Inflammatory macrophage treated with lipopolysaccharide for 4 hours (primary cell): ENCODE measurements at regions not wholly inside any gene's neighbourhood (a gene's known extent, or its start where the extent isn't known, plus 50 kb on each side); places are given as distances from the start of the nearest gene placed in this dataset.
"Not testable (repeated sequence)": the region's sequence is repeated elsewhere in the genome, so short reads cannot be mapped to it uniquely, and the experiment has no call there.

Source experiments
- DNase-seq: peaks from one replicate; pipeline ENCODE4 v3.0.0-alpha.2; 2020

GRCh38 chr2:17251171-17251570, 267.1 kb downstream of the RAD51AP2 start:
- no peak for DNase-seq

DNA sequence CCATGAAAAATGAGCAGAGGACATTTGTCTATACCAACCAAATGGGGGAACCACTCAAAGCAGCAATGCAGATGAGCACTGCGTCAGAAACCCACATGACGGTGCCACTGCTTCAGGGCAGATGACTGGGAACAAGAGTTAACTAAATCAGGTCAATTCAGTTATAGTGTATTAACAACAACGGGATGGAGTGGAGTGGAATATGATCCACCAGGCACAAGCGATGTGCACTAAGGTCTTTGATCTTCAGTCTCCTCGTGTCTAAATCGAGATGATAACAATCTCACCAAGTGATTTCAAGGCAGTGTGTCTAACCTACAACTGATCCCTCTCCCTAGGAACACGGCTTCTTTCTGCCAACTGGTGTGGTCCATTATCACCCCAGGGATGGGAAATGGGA, 269.0 kb downstream of the RAD51AP2 start:
- no peak for DNase-seq

DNA sequence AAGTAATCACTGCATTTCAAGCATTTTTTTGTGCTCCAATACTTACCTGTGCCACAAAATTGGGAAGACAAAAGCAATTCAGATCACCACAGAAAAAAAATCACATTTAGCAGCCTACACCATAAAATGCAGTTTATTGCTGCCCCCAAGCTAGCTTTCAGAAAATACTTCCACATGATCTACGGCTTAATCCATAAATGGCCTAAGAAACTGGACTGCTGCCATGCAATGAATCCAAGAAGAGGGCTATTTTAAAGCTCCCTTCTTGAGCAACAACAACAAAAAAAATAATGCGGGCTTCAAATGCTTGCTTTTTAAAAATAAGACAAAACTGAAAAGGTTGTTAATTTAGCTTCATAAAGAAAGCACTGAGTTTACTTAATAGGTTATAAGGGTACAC, 272.3 kb downstream of the RAD51AP2 start:
- DNase-seq = no peak

DNA sequence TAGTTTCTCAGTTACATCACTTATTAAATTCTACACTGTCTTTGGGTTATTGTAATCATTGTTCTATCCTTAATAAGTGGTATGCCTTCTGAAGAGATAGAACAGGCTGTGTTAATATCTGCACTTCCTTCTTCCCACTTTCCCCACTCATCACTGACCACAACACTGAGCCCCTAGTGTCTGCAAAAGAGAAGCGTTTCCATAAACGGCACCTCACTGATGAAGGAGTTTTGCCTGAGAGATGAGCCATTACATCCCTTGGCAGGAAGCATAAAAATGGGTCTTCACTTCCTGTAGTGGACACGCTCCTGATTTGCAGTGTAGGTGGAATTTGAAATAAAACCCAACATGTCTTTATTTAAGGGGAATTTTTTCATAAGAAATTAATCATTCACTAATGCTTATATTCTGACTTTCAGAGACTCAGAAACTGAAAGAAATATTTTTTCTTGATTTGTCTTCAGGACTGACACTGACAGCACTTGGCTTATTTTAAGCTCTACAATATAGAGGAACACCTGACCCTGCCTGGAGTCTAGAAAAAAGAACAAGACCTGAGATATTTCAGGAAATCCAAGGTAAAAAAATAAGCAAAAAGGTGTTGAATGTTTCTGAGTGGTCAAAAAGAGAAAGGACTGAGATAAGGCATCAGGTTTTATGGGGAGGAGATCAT, 275.3 kb downstream of the RAD51AP2 start:
- DNase-seq = no peak

GRCh38 chr2:17239550-17239949, 278.7 kb downstream of the RAD51AP2 start:
- DNase-seq = no peak

DNA sequence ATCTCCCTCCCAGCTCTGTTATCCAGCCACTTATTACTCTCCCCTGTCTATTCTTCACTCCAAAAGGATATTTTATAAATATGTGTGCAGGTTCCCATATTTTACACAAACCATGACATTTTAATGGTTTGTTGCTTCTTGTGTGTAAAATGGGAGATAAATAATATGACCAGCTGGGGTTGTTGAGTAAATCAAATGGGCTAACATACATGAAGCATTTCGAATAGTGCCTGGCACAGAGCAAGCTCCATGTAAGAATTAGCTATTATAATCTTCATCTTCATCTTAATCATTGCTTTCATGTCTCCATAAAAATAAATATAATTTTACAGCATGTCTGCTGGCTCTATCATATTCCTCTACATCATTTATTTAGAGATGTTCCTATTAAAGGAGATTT, 283.1 kb downstream of the RAD51AP2 start:
- DNase-seq = no peak

GRCh38 chr2:17232776-17233556, 285.3 kb downstream of the RAD51AP2 start:
- DNase-seq = no peak

DNA sequence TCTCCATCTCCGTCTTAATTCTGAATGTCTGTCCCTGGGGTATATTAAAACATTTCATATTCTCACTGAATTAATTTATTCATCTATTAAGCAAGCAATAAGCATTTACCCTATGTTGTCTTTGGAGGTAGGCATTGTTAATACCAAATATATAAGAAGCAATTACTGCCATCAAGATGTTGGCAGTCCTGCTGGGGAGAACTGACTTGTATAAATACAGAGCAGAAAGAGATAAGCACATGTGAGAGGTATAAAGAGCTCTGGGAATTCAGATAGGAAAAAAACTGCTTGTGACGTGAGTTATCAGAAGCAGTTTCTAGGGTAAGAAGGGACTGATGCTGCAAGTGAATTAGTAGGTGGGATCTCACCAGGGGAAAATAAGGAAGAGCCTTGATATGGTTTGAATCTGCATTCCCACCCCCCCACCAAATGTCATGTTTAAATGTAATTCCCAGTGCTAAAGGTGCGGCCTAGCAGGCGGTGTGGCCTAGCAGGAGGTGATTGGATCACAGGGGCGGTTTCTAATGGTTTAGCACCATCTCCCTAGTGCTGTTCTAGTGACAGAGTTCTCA, 286.8 kb downstream of the RAD51AP2 start:
- no peak for DNase-seq

- DNase-seq = no peak
These were observed 288.8 kb downstream of the RAD51AP2 start for GRCh38 chr2:17229414-17229813.

- no peak for DNase-seq
These were observed 289.8 kb downstream of the RAD51AP2 start for GRCh38 chr2:17228461-17228860.

DNA sequence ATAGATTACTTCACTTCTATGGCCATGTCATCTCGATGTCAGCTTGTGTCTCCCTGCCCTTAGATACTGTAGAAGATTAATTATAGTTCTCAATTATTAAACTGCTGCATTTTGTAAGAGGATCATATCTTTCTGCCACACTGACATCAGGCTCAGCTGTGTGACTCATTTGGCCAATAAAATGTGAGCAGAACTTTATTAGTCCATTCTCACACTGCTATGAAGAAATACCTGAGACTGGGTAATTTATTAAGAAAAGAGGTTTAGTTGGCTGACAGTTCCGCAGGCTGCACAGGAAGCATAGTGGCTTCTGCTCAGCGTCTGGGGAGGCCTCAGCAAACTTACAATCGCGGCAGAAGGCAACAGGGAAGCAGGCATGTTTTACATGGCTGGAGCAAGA, 290.4 kb downstream of the RAD51AP2 start:
- DNase-seq = no peak

GRCh38 chr2:17226941-17227490, 291.2 kb downstream of the RAD51AP2 start:
- DNase-seq = no peak

- DNase-seq = no peak
These were observed 295.0 kb downstream of the RAD51AP2 start for GRCh38 chr2:17223211-17223610.

DNA sequence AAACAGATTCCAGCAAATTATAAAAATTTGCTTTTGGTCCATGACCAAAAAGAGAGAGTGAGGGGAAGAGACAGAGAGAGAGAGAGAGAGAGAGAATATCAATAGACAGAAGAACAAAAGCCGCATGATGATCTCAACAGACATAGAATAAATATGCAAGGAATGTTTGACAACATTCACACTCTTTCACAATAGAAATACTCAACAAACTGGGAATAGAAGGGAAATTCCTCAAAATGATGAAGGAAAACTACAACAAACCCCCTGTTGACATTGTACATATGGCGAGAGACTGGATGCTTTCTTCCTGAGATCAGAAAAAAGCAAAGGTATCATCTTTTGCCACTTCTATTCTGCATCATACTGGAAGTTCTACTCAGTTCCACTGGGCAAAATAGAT, 309.7 kb downstream of the RAD51AP2 start:
- no peak for DNase-seq

DNA sequence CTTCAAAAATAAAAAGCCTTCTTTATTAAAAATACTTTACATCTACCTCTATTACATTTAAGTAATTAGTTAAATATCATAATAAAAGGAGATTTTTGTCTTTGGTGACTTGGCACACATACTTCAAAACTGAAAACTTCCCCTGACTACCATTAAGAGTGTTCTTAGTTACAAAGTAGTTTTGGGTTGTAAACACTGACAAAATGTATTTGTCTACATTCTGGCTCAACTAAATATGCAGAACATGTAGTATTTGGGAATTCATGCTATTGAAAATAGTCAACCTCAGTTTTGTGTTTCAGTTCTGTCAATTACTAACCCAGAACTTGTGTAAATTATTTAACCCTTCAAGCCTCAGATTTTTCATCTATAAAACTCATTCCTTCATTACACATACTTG, 311.5 kb downstream of the RAD51AP2 start:
- DNase-seq = no peak

DNA sequence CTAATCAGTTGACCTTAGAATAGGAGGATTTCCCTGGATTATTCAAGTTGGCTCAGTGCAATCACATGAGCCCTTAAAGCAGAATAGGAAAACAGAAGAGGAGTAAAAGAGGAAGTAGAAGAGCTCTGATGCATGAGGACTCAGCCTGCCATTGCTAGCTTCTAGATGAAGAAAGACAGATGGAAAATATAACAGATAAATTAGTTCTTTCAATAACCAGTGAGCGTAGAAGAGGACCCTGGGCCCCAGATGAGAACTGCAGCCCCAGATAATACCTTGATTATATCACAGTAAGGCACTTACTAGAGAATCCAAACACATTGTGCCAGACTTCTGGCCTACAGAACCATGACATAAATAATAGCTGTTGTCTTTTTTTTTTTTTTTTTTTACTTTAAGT, 314.0 kb downstream of the RAD51AP2 start:
- peak; percentile 35 for DNase-seq

DNA sequence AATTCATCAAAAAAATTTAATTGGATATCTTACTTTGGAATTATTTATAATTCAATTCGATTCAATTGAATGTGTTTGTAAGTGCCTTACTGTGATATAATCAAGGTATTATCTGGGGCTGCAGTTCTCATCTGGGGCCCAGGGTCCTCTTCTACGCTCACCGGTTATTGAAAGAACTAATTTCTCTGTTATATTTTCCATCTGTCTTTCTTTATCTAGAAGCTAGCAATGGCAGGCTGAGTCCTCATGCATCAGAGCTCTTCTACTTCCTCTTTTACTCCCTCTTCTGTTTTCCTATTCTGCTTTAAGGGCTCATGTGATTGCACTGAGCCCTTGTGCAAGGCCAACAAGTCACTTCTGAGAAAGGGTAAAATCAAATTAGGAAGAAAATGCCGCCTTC, 315.6 kb downstream of the RAD51AP2 start:
- peak; percentile 76 for DNase-seq

GRCh38 chr2:17199741-17200140, 318.5 kb downstream of the RAD51AP2 start:
- no peak for DNase-seq

DNA sequence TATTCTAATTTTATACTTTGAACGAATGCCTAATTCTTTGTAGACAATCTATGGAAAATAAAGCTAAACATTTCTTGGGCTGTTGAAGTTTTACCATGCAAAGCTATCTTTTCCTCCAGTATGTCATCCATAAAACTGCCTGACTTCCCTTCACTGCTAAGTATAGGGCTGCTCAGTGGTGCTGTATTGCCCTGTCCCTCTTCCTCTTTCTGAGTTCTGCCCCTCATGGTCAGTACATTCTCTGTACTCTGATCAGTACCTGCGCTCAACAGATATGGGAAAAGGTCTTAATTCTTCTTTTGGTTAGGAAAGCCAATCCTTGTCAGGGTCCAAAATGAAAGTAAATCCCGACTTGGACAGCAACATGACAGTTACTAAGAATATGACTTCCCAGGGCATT, 321.9 kb downstream of the RAD51AP2 start:
- DNase-seq = no peak

- DNase-seq = no peak
These were observed 323.2 kb downstream of the RAD51AP2 start for GRCh38 chr2:17195016-17195415.

DNA sequence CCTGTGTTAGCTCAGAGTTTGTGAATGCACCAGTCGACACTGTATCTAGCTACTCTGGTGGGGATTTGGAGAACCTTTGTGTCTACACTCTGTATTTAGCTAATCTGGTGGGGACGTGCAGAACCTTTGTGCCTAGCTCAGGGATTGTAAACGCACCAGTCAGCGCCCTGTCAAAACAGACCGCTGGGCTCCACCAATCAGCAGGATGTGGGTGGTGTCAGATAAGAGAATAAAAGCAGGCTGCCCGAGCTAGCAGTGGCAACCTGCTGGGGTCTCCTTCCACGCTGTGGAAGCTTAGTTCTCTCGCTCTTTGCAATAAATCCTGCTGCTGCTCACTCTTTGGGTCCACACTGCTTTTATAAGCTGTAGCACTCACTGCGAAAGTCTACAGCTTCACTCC, 324.2 kb downstream of the RAD51AP2 start:
- no peak for DNase-seq

- DNase-seq = not testable (repeated sequence)
These were observed 324.8 kb downstream of the RAD51AP2 start for GRCh38 chr2:17193433-17193890.

GRCh38 chr2:17191223-17191622, 327.0 kb downstream of the RAD51AP2 start:
- no peak for DNase-seq

GRCh38 chr2:17190527-17190926, 327.7 kb downstream of the RAD51AP2 start:
- peak; percentile 75 for DNase-seq
